ENCODE measurements at regions not wholly inside any gene's neighbourhood (a gene's known extent, or its start where the extent isn't known, plus 50 kb on each side); places are given as distances from the start of the nearest gene placed in this dataset.

DNA sequence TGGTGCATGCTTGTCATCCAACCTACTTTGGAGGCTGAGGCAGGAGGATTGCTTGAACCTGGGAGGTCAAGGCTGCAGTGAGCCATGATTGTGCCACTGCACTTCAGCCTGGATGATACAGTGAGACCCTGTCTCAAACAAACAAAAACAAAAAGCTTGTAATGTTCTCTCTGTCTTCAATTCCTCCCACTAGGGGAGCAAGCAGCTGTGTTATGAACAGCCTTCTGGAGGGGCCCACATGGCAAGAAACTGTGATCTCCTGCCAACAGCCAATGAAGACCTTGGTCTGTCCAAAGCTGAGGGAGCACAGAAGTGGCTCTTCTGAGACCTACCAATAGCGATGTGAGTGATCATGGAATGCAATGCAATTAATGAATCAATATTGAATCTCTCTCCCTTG lies 229.2 kb downstream of the SEC23IP start:
- no peak overlapping the region for H3K27ac Mint-ChIP-seq
- H3K4me1 Mint-ChIP-seq, result no peaks in the 10 kb centered on the region
- H3K36me3 ChIP-seq (ENCODE audit: control insufficient read depth in 2 of 2, extremely low read depth in 1 of 2, insufficient read depth in 1 of 2, low read length in 1 of 2), result no peaks in the 10 kb centered on the region
- no peaks in the 10 kb centered on the region for H3K9me3 ChIP-seq
- DNase-seq (no peak), ATAC-seq (replicated peaks in 1 of 4) (no peak)
- H3K4me3 ChIP-seq (ENCODE audit: control insufficient read depth in 1 of 2, extremely low read depth in 1 of 2, low read length in 1 of 2), result no peak overlapping the region
- no peak overlapping the region for H3K4me3 Mint-ChIP-seq
- peaks cover 10 to 26% of the 10 kb centered on the region in 2 donors for H3K27me3 Mint-ChIP-seq
- POLR2A ChIA-PET, result no interaction called here
- H3K4me1 ChIP-seq (ENCODE audit: control insufficient read depth in 1 of 2, extremely low read depth in 1 of 2, insufficient read depth in 2 of 2, low read length in 2 of 2), result no peaks in the 10 kb centered on the region
- H3K36me3 Mint-ChIP-seq, result no peaks in the 10 kb centered on the region
- peaks cover 0 to 3% of the 10 kb centered on the region in 2 experiments for H3K27me3 ChIP-seq (replicated peaks in 1 of 2; ENCODE audit: control insufficient read depth in 2 of 2, extremely low read depth in 1 of 2, insufficient read depth in 2 of 2, low read length in 1 of 2)
- no peak overlapping the region for H3K27ac ChIP-seq (ENCODE audit: low read length)
- peaks cover 0 to 3% (median 3%) of the 10 kb centered on the region in 3 donors for H3K9me3 Mint-ChIP-seq
- CTCF ChIA-PET, result no interaction called here
- WGBS (ENCODE audit: insufficient coverage), result 100% methylated on average over 1 of the region's 1 CpG

DNA sequence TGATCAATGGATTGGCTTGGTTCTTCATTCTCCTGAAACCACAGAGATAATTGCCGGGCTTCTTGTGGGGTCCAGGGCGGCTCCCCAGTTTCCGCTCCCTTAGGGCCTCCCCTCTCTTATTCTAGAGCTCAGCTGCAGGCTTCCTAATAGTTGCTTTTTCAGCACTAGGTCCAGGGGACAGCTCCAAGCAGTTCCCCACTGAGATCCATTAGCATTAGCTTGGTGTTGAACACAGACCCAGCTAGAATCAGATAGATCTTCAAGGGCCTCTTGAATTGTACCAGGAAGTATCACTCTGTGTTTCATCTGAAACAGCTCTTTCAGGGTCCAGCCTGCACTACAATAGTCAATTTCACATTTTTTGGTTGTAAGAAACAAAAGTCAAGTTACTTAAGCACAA lies 238.7 kb downstream of the SEC23IP start:
- Histone ChIP-seq H3K36me3 (ENCODE audit: control insufficient read depth in 2 of 2, extremely low read depth in 1 of 2, insufficient read depth in 1 of 2, low read length in 1 of 2) (no peaks in the 10 kb centered on the region), H3K9me3 (no peaks in the 10 kb centered on the region), H3K4me1 (ENCODE audit: control insufficient read depth in 1 of 2, extremely low read depth in 1 of 2, insufficient read depth in 2 of 2, low read length in 2 of 2) (no peaks in the 10 kb centered on the region), H3K27ac (ENCODE audit: low read length) (no peak overlapping the region), H3K4me3 (ENCODE audit: control insufficient read depth in 1 of 2, extremely low read depth in 1 of 2, low read length in 1 of 2) (no peak overlapping the region), H3K27me3 (replicated peaks in 1 of 2; ENCODE audit: control insufficient read depth in 2 of 2, extremely low read depth in 1 of 2, insufficient read depth in 2 of 2, low read length in 1 of 2) (peaks cover 0 to 14% of the 10 kb centered on the region in 2 experiments)
- peaks cover 30 to 32% of the 10 kb centered on the region in 2 donors for H3K27me3 Mint-ChIP-seq
- 63% methylated on average over 3 of the region's 3 CpGs for WGBS (ENCODE audit: insufficient coverage)
- H3K4me1 Mint-ChIP-seq, result no peaks in the 10 kb centered on the region
- H3K4me3 Mint-ChIP-seq, result no peak overlapping the region
- ChIA-PET POLR2A (no interaction called here), CTCF (no interaction called here)
- H3K36me3 Mint-ChIP-seq, result no peaks in the 10 kb centered on the region
- DNase-seq (no peak), ATAC-seq (replicated peaks in 1 of 4) (no peak)
- H3K27ac Mint-ChIP-seq, result no peak overlapping the region
- peaks cover 0 to 3% (median 0%) of the 10 kb centered on the region in 3 donors for H3K9me3 Mint-ChIP-seq

DNA sequence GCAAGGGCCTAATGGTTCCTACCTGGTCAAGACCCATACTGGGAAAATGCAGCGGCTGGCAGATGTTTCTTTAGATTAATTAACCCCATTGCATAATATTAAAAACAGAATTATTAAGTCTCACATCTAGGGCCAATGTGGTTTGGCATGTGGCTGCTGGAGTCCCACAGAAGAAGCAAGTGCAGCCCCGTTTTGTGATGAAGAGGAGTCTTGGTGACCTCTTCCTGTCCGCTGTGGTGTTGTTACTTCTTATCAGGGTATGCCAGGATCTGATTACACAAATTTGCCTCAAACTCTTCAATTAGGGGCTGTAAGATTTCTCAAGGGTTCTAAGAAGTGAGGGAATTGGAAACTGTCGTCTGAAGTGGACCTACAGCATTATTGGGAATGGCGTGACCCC lies 240.3 kb downstream of the SEC23IP start:
- CTCF ChIA-PET, result no interaction called here
- DNase-seq (no peak), ATAC-seq (replicated peaks in 1 of 4) (no peak)
- POLR2A ChIA-PET, result no interaction called here
- H3K4me1 Mint-ChIP-seq, result no peaks in the 10 kb centered on the region
- Histone ChIP-seq H3K4me3 (ENCODE audit: control insufficient read depth in 1 of 2, extremely low read depth in 1 of 2, low read length in 1 of 2) (no peak overlapping the region), H3K9me3 (no peaks in the 10 kb centered on the region), H3K27ac (ENCODE audit: low read length) (no peak overlapping the region), H3K4me1 (ENCODE audit: control insufficient read depth in 1 of 2, extremely low read depth in 1 of 2, insufficient read depth in 2 of 2, low read length in 2 of 2) (no peaks in the 10 kb centered on the region), H3K27me3 (replicated peaks in 1 of 2; ENCODE audit: control insufficient read depth in 2 of 2, extremely low read depth in 1 of 2, insufficient read depth in 2 of 2, low read length in 1 of 2) (peaks cover 0 to 6% of the 10 kb centered on the region in 2 experiments), H3K36me3 (ENCODE audit: control insufficient read depth in 2 of 2, extremely low read depth in 1 of 2, insufficient read depth in 1 of 2, low read length in 1 of 2) (no peaks in the 10 kb centered on the region)
- H3K36me3 Mint-ChIP-seq, result no peaks in the 10 kb centered on the region
- H3K9me3 Mint-ChIP-seq, result peaks cover 0 to 3% (median 0%) of the 10 kb centered on the region in 3 donors
- H3K4me3 Mint-ChIP-seq, result no peak overlapping the region
- no peak overlapping the region for H3K27ac Mint-ChIP-seq
- 80% methylated on average over 1 of the region's 5 CpGs for WGBS (ENCODE audit: insufficient coverage)
- H3K27me3 Mint-ChIP-seq, result peaks cover 26 to 28% of the 10 kb centered on the region in 2 donors

DNA sequence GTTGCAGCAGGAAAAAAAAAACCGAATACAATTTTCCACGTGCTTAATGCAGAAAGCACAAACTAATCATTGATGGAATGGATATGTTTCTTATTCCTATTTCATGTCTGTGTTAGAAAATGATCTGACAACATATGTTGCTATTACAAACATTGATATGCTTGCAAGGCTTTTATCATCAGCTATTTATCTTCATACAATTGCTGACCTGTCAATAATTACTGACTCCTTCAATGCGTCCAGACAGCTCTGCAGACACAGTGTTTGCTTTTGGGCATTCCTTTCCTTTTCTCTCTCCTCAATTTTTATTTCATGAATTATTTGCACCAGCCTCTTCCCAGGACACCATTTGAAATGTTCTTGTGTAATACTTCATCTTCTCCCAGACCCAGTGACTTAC lies 246.2 kb downstream of the SEC23IP start:
- DNase-seq (no peak), ATAC-seq (replicated peaks in 1 of 4) (no peak)
- Histone ChIP-seq H3K36me3 (ENCODE audit: control insufficient read depth in 2 of 2, extremely low read depth in 1 of 2, insufficient read depth in 1 of 2, low read length in 1 of 2) (no peaks in the 10 kb centered on the region), H3K9me3 (no peaks in the 10 kb centered on the region), H3K27me3 (replicated peaks in 1 of 2; ENCODE audit: control insufficient read depth in 2 of 2, extremely low read depth in 1 of 2, insufficient read depth in 2 of 2, low read length in 1 of 2) (peaks cover 0 to 6% of the 10 kb centered on the region in 2 experiments), H3K4me1 (ENCODE audit: control insufficient read depth in 1 of 2, extremely low read depth in 1 of 2, insufficient read depth in 2 of 2, low read length in 2 of 2) (no peaks in the 10 kb centered on the region), H3K4me3 (ENCODE audit: control insufficient read depth in 1 of 2, extremely low read depth in 1 of 2, low read length in 1 of 2) (no peak overlapping the region), H3K27ac (ENCODE audit: low read length) (no peak overlapping the region)
- Mint-ChIP-seq H3K4me1 (no peaks in the 10 kb centered on the region), H3K36me3 (no peaks in the 10 kb centered on the region), H3K9me3 (no peaks in the 10 kb centered on the region), H3K27me3 (peaks cover 19 to 23% of the 10 kb centered on the region in 2 donors), H3K27ac (no peak overlapping the region), H3K4me3 (no peak overlapping the region)
- ChIA-PET POLR2A (no interaction called here), CTCF (no interaction called here)
- WGBS (ENCODE audit: insufficient coverage), result 83% methylated on average over 1 of the region's 3 CpGs

DNA sequence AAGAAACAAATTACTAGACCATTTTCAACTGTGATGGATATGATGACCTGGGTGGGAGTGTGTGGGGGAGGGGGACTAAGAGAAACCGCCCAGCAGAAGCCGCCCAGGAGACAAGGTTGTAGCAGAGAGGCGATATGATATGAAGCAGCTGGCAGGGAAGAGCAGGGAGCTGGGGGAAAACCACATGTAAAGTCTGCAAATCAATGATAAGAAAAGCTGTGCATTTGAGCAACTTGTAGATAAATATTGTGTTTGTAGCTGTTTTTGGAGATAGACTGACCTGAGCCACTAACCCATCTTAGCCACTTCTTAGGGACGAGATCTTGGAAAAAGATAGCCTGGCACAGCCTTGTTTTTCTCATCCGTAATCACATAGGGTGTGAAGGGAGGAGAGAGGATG lies 252.6 kb downstream of the SEC23IP start:
- H3K4me1 Mint-ChIP-seq, result no peaks in the 10 kb centered on the region
- Histone ChIP-seq H3K27me3 (replicated peaks in 1 of 2; ENCODE audit: control insufficient read depth in 2 of 2, extremely low read depth in 1 of 2, insufficient read depth in 2 of 2, low read length in 1 of 2) (peaks cover 0 to 9% of the 10 kb centered on the region in 2 experiments), H3K27ac (ENCODE audit: low read length) (no peak overlapping the region), H3K36me3 (ENCODE audit: control insufficient read depth in 2 of 2, extremely low read depth in 1 of 2, insufficient read depth in 1 of 2, low read length in 1 of 2) (no peaks in the 10 kb centered on the region), H3K4me1 (ENCODE audit: control insufficient read depth in 1 of 2, extremely low read depth in 1 of 2, insufficient read depth in 2 of 2, low read length in 2 of 2) (no peaks in the 10 kb centered on the region), H3K4me3 (ENCODE audit: control insufficient read depth in 1 of 2, extremely low read depth in 1 of 2, low read length in 1 of 2) (no peak overlapping the region), H3K9me3 (no peaks in the 10 kb centered on the region)
- ATAC-seq (replicated peaks in 1 of 4), result no peak
- CTCF ChIA-PET, result no interaction called here
- no peak overlapping the region for H3K4me3 Mint-ChIP-seq
- no peaks in the 10 kb centered on the region for H3K9me3 Mint-ChIP-seq
- no peaks in the 10 kb centered on the region for H3K36me3 Mint-ChIP-seq
- WGBS (ENCODE audit: insufficient coverage), result 11% methylated on average over 4 of the region's 5 CpGs
- POLR2A ChIA-PET, result interaction anchor here in 1 of 2 donors (0.7 kb wide), 1 partner anchor 1558 kb away, joined by 4 read pairs; no protein-coding TSS in a partner anchor
- peaks cover 5 to 9% of the 10 kb centered on the region in 2 donors for H3K27me3 Mint-ChIP-seq
- H3K27ac Mint-ChIP-seq, result no peak overlapping the region
- DNase-seq, result no peak

DNA sequence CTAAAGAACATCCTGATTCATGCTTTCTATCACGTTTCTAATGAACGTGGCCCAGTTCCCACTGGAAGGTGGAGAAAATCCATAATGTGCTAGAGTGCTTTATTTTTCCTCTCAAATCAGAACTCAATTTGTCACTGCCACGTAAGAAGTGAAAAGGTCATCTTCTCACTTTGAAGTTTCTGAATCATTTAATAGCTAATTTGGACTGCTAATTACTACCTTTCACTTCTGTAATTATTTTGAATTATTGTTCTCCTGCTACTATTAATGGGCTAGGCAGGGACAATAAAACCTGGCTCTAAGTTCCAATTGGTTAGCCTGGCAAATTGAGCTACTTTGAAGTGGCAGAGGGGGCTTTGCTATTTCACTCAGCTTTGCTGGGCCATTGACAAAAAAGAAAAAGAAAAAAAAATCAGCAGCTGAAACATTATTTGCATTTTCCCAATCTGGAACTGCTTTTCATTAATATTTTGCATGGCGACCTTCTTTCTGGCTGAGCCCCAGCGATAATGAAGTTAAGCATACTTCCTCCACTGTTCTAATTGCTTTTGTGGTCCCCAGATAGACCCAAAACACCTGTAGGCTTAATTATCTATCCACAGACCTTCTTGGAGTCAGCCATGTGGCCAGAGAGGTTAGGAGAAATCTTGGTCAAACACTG lies 264.2 kb downstream of the SEC23IP start:
- H3K4me3 Mint-ChIP-seq, result no peak overlapping the region
- DNase-seq, result no peak
- no peak overlapping the region for H3K4me3 ChIP-seq (ENCODE audit: control insufficient read depth in 1 of 2, extremely low read depth in 1 of 2, low read length in 1 of 2)
- H3K36me3 ChIP-seq (ENCODE audit: control insufficient read depth in 2 of 2, extremely low read depth in 1 of 2, insufficient read depth in 1 of 2, low read length in 1 of 2), result no peaks in the 10 kb centered on the region
- WGBS (ENCODE audit: insufficient coverage), result no CpG with 5 or more reads among the region's 5 CpGs
- no peak overlapping the region for H3K27ac ChIP-seq (ENCODE audit: low read length)
- H3K9me3 ChIP-seq, result no peaks in the 10 kb centered on the region
- no peak overlapping the region for H3K27ac Mint-ChIP-seq
- H3K27me3 Mint-ChIP-seq, result peaks cover 11 to 17% of the 10 kb centered on the region in 2 donors
- no peaks in the 10 kb centered on the region for H3K36me3 Mint-ChIP-seq
- ChIA-PET CTCF (no interaction called here), POLR2A (interaction anchor here in 1 of 2 donors (0.6 kb wide), 1 partner anchor 15 kb away, joined by 12 read pairs; no protein-coding TSS in a partner anchor)
- peaks cover 2 to 9% (median 5%) of the 10 kb centered on the region in 3 donors for H3K9me3 Mint-ChIP-seq
- H3K4me1 Mint-ChIP-seq, result no peaks in the 10 kb centered on the region
- ATAC-seq (replicated peaks in 1 of 4), result no peak
- H3K4me1 ChIP-seq (ENCODE audit: control insufficient read depth in 1 of 2, extremely low read depth in 1 of 2, insufficient read depth in 2 of 2, low read length in 2 of 2), result no peaks in the 10 kb centered on the region
- peaks cover 0 to 2% of the 10 kb centered on the region in 2 experiments for H3K27me3 ChIP-seq (replicated peaks in 1 of 2; ENCODE audit: control insufficient read depth in 2 of 2, extremely low read depth in 1 of 2, insufficient read depth in 2 of 2, low read length in 1 of 2)

DNA sequence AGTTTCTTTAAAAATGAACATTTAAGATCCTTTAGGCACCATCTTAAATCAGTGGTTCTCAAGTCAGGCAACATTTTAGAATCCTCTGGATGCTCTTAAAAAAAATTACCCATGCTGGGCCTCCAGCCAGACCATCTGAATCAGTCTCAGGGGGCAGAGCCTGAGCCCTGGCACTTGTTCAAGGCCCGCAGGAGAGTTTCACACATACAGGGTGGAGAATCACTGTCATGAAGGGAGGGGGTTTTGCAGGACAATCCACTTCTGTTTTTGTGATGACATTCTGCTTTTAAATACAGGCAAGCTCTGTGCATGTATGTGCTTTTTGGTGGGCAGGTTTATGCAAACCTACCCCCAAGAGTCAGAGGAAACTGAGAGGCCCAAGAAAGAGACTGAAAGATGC lies 268.6 kb downstream of the SEC23IP start:
- no peak overlapping the region for H3K27ac ChIP-seq (ENCODE audit: low read length)
- H3K9me3 Mint-ChIP-seq, result no peaks in the 10 kb centered on the region
- H3K36me3 ChIP-seq (ENCODE audit: control insufficient read depth in 2 of 2, extremely low read depth in 1 of 2, insufficient read depth in 1 of 2, low read length in 1 of 2), result no peaks in the 10 kb centered on the region
- no peak overlapping the region for H3K27ac Mint-ChIP-seq
- H3K27me3 Mint-ChIP-seq, result peaks cover 5 to 7% of the 10 kb centered on the region in 2 donors
- no peak overlapping the region for H3K4me3 Mint-ChIP-seq
- ATAC-seq (replicated peaks in 1 of 4) (no peak), DNase-seq (no peak)
- H3K4me3 ChIP-seq (ENCODE audit: control insufficient read depth in 1 of 2, extremely low read depth in 1 of 2, low read length in 1 of 2), result no peak overlapping the region
- H3K4me1 Mint-ChIP-seq, result no peaks in the 10 kb centered on the region
- no peaks in the 10 kb centered on the region for H3K4me1 ChIP-seq (ENCODE audit: control insufficient read depth in 1 of 2, extremely low read depth in 1 of 2, insufficient read depth in 2 of 2, low read length in 2 of 2)
- ChIA-PET CTCF (no interaction called here), POLR2A (no interaction called here)
- no peaks in the 10 kb centered on the region for H3K27me3 ChIP-seq (replicated peaks in 1 of 2; ENCODE audit: control insufficient read depth in 2 of 2, extremely low read depth in 1 of 2, insufficient read depth in 2 of 2, low read length in 1 of 2)
- no CpG with 5 or more reads among the region's 1 CpG for WGBS (ENCODE audit: insufficient coverage)
- no peaks in the 10 kb centered on the region for H3K36me3 Mint-ChIP-seq
- H3K9me3 ChIP-seq, result no peaks in the 10 kb centered on the region
